GM19099 (cell line): ENCODE measurements at regions not wholly inside any gene's neighbourhood (a gene's known extent, or its start where the extent isn't known, plus 50 kb on each side); places are given as distances from the start of the nearest gene placed in this dataset.

ENCODE experiments used
- POLR2A ChIP-seq: IDR thresholded peaks from 3 replicates; pipeline ENCODE4 v1.6.1; 2011; ENCODE audit warnings: low read depth; ENCODE audit not compliant: insufficient read length; ENCODE audit errors: extremely low read depth

GRCh38 chr2:173819852-173820251, 145.3 kb downstream of the SP3 start:
- no peak for TF ChIP-seq POLR2A

- TF ChIP-seq POLR2A: no peak
Measured at GRCh38 chr2:173821451-173821850, 143.7 kb downstream of the SP3 start.

GRCh38 chr2:173822889-173823542, 142.2 kb downstream of the SP3 start:
- no peak for TF ChIP-seq POLR2A

- no peak for TF ChIP-seq POLR2A
Measured at GRCh38 chr2:173823543-173823939, 141.6 kb downstream of the SP3 start.

GRCh38 chr2:173828189-173829142, 136.7 kb downstream of the SP3 start:
- TF ChIP-seq POLR2A: no peak

GRCh38 chr2:173829727-173830126, 135.4 kb downstream of the SP3 start:
- no peak for TF ChIP-seq POLR2A

- no peak for TF ChIP-seq POLR2A
Measured at GRCh38 chr2:173830170-173830569, 135.0 kb downstream of the SP3 start.

- TF ChIP-seq POLR2A: no peak
Measured at GRCh38 chr2:173831312-173832229, 133.6 kb downstream of the SP3 start.

- TF ChIP-seq POLR2A: no peak
Measured at GRCh38 chr2:173834141-173834540, 131.0 kb downstream of the SP3 start.

- TF ChIP-seq POLR2A: no peak
Measured at GRCh38 chr2:173835726-173836125, 129.4 kb downstream of the SP3 start.

- no peak for TF ChIP-seq POLR2A
Measured at GRCh38 chr2:173841110-173841509, 124.1 kb downstream of the SP3 start.

GRCh38 chr2:173843526-173843925, 121.6 kb downstream of the SP3 start:
- TF ChIP-seq POLR2A: no peak

GRCh38 chr2:173851141-173851641, 114.0 kb downstream of the SP3 start:
- TF ChIP-seq POLR2A: no peak

GRCh38 chr2:173854141-173854540, 111.0 kb downstream of the SP3 start:
- TF ChIP-seq POLR2A: no peak

GRCh38 chr2:173854840-173855239, 110.3 kb downstream of the SP3 start:
- no peak for TF ChIP-seq POLR2A

GRCh38 chr2:173855661-173856060, 109.5 kb downstream of the SP3 start:
- no peak for TF ChIP-seq POLR2A
